NCI-H1092 (cell line): ENCODE measurements at regions not wholly inside any gene's neighbourhood (a gene's known extent, or its start where the extent isn't known, plus 50 kb on each side); places are given as distances from the start of the nearest gene placed in this dataset.

ENCODE experiments used
- DNase-seq: peaks from one replicate; lab custom pipeline; 2025; lab: John Stamatoyannopoulos, UW

DNA sequence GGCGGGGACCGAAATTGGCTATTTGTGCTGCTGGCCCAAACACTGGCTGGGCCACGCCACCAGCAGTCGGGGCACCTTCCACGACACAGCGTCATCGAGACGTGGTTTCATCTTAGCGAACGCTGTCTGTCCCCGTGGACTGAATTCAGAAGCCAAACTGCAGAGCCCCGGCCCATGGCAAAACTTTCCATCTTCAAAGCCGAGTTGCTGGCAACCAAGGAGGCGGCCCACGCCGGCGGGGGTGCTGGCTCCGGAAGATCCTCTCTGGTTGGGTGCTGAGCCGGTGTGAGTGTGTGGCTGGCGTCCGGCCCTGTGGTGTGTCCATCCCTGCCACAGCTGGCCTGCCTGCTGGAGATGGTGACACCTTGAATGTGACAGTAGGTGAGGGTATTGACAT, 96.6 kb upstream of the ADRA2C start:
- DNase-seq: no peak

DNA sequence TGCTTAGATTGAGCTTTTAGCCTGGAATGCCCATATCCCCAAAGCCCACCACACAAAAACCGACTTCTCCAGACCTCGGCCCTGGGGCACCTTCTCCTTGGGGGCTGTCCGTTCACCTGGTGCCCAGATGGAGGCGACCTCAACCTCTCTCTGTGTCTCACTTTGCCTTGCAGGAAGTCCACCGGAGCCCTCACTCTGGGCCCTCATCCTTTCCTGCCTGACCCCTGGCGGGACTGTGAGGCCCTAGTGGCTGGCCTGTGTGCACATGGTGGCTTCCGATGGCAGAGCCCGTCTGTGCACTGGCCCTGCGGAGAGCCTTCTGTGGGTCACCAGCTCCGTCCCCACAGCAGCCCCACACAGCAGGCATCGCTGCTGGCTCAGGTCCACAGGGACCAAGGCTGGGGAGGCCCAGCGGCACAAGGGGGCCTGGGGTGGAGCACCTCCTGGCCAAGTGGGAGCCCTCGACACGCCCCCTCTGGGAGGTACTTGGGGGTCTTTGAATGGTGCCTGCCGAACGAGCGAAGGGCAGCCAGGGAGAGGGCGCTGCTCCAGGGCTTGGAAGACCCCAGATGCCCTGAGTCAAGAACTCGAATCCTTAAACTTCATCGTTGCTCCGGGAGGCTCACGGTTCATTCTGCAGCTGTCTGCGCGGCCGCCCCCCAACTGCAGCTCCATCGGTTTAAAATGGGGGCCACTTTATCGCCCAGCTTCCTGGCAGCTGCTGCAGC, 97.2 kb upstream of the ADRA2C start:
- DNase-seq: no peak

DNA sequence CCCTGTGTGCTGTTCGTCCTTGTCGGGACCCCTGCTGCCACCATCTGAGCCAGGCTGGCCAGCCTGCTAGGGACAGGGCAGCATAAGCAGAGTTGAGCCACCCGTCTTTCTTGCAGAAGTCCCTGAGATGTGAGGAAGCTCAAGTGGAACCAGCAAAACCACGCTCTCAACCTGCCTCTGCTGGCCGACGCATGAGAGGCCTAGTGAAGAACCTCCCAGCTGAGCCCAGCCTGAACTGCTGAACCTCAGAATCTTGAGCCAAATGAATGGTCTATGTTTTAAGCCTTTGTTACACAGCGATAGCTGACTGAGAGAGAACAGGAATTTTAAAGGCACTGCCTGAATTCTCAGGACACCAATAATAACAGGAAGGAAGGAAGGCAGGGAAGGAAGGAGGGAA, 98.9 kb upstream of the ADRA2C start:
- DNase-seq: no peak

DNA sequence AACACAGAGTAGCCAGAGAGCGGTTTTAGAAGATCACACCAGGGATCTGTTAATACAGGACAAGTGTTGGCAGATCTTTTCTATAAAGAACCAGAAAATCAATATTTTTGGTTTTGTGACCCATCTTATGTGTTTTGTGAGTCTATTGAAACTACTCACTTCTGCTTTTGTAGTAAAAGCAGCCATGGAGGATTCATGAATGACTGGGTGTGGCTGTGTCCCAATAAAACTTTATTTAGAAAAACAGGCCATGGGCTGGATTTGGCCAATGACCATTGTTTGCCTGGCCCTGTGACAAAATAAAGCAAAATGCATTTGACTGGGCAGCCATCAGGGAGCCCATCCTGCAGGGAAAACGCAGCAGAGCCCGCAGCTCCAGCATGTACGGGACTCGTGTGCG, 99.9 kb upstream of the ADRA2C start:
- DNase-seq: no peak

DNA sequence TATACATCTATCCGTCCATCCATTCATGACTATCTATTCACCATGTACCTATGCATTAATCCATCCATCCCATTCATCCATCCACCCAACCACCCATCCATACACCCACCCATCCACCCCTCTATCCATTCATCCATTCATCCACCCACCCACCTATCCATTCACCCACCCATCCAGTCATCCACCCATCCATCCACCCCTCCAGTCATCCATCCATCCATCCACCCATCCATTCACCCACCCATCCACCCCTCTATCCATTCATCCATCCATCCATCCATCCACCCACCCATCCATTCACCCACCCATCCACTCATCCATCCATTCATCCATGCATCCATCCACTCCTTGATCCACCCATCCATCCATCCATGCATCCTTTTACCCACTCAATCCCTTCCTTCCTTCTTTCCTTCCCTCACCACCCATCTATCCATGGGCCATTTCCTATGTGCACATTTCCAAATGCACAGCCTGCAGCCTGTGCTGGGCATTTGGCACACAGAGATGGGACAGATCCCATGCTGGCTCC, 100.8 kb upstream of the ADRA2C start:
- DNase-seq: no peak

DNA sequence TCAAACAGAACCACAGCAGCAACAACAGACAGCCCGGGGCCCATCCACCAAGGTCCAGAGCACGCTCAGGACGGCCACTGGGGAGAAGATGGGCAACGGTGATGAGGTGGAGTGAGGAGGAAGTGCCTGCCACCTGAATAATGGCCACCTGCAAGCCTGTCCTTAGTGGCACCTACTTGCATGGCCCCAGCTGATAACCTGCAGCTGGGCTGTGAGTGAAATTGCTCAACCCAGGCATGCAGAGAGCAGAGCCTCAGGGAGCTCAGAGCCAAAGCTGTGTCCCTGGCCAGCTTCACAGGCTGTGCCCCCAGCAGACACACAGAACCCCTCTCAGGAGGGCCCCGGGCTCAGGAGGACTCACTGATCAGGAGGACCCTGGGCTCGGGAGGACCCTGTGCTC, 102.4 kb upstream of the ADRA2C start:
- no peak for DNase-seq

DNA sequence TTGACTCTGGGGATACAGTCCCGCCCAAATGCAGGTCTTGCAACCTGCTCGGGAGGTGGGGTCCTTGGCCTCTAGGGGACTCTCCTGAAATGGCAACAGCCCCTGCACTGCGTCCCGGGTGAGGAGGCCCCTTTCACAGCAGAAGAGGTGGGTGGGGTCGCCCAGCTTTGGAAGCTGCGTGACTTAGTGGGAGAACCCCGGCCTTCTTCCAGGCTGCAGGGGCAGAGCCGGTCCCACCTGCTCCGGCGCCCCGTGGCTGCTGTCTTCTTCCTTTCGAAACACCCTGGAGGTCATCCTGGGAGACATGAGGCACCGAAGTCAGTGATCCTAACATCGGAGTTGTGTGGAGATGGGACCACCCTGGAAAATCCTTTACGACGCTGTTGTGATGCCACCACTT, 103.7 kb upstream of the ADRA2C start:
- no peak for DNase-seq

DNA sequence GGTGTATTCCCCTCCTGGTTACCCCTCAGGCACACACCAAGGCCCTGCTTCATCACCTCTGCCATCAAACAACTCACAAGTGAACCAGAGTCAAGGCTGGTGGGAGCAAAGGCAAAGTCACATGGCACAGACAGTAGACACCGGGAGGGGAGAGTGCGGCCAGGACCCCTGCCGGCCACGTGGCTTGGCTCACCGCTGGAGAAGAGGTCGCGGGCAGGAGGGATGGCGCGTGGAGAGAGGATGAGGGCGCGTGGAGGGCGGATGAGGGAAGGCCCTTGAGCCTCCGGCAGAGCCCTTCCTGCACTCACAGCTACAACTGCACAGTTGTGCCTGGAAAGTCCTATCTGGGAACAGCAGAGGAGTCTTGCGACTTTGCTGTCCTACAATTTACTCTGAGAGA, 104.2 kb upstream of the ADRA2C start:
- no peak for DNase-seq

DNA sequence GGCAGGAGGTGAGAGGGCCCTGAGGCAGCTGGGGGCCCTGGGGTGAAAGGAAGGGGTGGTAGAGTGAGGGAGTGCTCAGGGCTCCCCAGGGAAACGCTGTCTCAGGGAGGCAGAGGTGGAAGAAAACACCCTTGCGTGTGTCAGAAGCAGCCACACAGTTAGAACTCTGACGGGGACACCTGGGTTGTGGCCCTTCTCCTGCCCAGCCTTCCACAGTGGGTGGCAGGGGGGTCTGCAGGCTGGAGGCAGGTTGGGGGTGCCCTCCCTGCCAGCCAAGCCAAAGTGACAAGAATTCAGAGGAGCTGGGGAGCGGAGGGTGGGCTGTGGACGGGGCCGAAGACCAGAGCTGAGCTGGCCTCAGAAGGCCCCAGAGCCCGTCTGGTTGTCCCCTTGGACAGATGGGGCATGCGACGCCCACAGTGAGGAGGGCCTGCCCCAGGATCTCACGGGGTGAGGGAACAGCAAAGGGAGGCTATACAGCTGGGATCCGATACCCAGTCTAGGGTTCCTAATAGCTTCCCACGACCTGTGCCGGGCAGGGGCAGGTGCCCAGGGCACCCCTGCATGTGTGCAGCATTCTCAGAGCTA, 105.2 kb upstream of the ADRA2C start:
- DNase-seq: no peak

DNA sequence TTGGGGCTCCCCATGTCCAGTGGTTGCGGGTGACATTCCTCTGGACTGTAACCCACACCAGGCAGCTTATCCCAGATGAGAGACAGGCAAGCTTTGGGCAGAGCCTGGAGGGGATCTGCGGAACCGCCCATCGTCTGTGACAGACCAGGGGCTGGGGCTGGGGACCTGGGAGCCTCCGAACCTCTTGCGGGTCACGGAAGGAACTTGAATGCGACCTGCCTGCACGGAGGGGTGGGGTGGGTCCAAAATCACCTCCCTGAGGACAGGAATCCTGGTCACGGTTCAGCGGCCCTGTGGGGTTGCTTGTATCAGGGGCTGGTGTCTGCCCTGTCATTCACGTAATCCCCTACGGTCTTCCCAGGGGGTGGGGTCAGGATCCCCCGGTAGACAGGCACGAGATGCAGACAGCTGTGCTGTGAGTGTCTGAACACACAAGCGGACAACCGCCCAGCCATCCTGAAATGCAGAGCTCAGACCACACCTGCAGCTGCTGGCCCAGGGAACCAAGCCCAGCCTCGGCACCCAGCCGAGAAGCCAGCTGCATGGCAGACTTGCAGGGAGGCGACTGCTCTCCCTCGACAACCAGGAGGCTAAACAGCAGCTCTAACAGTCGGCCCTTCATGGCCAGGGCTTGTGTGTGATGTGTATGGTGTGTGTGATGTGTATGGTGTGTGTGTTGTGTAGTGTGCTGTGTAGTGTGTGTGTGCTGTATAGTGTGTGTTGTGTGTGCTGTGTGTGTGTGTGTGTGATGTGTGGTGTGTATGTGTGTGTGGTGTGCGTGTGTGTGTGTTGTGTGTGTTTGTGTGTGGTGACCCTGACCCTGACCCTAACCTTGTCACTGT, 105.9 kb upstream of the ADRA2C start:
- peak; percentile 88 for DNase-seq

DNA sequence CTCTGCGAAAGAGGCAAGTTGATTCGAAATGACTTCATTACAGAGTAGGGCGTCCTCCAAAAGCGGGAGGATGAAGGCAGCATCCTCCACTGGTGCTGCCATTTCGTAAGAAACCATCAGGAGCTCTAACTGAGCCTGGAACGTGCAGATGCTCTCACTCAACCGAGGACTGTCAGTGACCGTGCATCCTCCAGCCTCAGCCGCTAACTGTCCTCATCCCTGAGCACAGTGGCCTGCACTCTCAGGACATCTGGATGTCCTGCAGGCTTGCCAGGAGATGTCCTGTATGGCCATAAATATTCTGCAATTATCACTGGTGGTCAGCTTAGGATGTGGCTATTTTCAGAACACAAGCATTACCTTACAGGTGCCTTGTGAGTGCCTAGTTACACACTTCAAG, 107.1 kb upstream of the ADRA2C start:
- DNase-seq: no peak

DNA sequence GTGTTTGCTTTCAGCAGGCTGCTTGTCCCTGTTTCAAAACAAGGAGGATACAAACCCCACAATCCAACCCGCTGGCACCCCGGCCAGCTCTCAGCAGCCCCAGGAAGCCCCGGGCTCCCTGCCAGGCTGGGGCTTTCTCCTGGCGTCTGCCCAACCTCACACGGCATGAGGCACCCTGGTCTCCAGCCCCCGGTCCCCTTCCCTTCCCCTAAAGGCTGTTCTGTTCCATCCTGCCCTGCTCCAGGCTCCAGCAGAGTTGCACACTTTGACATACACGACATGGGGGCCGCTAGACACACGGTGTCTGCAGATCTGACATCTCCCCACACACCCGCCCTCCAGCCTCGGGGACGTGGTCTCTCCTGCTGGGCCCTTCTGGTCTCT, 107.7 kb upstream of the ADRA2C start:
- DNase-seq: peak; percentile 74

DNA sequence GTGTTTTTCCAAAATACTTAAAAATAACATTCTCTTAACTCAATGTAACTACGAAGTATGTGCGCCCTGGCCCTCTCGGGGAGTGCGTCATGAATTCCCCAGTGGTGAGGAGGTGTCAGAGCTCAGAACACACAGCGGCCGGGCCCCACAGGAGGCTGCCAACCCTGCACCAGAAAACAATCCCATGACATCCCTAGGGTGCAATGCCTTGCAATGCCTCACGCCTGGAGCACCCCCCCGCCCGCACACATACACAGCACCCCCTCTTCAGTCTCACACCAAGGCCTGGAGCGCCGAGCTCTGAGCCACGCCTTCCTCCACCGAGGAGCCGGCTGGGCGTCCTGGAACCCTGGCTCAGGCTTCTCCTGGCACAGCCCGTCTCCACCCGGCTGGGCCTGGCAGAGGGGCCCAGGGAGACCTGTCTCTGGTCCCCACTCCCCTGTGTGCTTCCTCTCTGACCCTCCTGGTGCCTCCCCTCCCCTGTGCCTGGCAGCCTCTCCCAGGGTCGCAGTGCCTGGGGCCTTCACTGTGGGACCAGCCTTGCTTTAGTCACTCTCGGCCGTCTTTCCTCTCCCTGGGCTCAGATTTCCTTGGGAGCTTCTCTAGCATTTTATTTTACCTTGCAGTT, 108.2 kb upstream of the ADRA2C start:
- no peak for DNase-seq

DNA sequence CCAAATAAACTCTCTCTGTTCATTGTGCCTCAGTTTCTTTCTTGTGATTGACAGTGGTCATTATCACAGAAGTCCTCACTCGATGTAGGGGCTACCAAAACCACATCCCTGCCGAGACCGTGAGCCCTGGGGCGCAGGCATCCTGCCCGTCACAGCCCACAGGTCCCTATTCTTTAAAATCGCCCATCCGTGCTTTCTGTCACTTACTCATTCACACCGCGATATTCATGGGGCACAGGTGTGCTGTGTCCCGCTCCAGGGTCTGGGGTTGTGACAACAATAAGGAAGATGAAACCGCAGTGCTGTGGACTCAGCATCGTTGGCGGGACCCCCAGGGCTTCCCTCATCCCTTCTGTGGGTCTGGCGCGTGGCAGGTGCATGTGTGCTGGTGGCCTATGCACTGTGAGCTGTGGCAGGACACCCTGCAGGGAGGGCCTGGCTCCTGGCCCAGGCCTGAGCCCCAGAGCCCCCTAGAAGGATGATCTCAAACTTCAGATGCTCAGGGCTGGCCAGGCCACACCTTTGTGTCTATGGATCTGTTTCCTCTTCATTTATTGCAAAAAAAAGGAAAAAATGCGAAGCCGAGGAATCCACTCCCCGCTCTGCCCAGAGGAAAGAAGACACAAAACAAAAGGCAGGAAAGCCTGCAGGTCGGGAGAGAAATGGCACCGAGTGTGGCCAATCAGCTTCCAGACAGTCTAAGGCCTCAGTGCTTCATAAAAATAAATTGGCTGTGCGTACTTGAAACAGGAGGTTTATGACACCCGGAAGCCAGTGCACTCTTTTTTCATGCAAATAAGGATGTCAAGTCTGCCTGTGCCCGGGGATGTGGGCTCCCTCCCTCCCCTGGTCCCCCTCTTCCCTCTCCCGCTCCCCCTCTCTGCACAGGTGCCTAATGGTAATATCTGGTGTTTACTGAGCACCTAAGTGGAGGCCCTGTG, 109.5 kb upstream of the ADRA2C start:
- peak; percentile 65 for DNase-seq

DNA sequence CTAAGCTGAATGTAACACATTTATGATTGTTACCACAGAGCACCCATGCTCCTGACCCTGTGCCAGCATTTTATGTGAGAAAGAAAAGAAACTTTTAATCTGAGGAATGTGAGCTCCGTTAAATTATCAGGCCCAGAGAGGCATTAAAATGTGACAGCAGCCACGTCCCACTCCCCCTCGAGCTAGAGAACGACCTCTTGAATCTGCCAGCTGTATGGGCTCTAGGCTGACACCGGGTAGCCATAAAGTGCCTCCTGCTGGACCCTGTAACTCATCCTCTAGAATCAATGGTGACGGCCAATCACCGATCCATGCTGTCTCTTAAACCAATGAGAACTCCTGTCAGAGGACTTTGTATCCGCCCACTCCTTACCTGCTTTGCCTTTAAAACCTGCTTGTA, 110.2 kb upstream of the ADRA2C start:
- DNase-seq: no peak

DNA sequence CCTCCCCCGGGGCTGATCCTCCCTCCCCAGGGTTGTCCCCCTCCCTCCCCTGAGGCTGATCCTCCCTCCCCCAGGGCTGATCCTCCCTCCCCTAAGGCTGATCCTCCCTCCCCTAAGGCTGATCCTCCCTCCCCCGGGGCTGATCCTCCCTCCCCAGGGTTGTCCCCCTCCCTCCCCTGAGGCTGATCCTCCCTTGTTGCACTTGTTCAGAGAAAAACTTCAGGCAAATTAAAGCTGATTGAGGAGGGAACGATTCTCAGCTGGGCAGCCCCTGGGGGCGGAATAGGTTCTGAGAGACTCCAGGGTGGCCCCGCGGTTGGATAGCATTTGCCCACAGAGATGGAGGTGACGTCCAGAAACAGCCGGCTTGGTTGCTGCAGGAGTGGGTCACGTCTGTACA, 110.7 kb upstream of the ADRA2C start:
- DNase-seq: no peak

DNA sequence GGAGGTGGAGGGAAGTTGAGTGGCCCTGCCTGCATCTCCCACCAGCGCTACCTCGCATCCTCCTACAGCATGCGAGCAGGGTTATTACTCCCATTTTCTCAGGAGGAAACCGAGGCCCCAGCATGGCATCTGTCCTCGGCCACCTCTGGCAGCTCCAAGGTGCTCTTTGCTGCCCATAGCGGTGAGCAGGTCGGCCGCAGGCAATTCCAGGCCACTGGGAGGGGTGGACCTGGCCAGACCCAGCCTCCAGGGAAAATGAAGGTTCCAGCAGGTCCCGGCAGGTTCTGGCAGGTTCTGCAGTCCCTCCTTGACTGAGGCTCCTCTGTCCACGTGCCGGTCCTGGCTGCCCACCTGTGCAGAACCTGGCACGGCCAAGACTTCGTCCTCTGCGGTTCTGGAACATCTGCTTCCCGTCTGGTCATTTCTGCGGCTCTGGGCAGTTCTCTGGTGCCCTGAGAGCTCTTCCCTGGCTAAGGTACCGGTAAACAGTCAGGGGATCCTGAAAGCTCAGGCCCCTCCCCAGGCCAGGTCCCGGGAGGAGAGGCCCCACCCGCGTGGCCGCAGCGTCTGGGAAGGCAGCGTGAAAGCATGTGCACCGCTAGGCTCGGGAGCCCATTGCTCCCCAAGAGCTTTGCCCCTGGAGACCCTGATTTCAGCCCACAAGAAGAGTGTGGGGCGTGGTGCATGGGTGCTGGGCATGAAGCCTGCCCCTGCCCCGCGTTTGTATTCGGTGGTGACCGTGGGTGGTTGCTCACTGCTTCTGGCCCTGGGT, 112.0 kb upstream of the ADRA2C start:
- no peak for DNase-seq

DNA sequence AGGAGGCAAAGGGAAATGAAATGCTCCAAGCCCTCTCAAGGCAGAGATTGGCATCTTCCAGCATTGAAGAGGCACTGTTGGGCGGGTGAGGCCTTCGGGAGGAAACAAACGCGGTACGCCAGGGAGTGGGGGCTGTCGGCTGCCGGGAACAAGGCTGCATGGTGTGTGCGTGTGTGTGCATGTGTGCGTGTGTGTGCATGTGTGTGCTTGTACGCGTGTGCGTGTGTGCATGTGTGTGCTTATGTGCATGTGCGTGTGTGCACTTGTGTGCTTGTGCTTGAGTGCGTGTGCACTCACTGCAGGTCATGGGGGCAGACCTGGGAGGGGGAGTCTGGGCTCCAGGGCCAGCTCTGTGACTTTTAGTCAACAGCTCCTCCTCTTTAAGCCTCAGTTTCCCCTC, 113.6 kb upstream of the ADRA2C start:
- DNase-seq: no peak

DNA sequence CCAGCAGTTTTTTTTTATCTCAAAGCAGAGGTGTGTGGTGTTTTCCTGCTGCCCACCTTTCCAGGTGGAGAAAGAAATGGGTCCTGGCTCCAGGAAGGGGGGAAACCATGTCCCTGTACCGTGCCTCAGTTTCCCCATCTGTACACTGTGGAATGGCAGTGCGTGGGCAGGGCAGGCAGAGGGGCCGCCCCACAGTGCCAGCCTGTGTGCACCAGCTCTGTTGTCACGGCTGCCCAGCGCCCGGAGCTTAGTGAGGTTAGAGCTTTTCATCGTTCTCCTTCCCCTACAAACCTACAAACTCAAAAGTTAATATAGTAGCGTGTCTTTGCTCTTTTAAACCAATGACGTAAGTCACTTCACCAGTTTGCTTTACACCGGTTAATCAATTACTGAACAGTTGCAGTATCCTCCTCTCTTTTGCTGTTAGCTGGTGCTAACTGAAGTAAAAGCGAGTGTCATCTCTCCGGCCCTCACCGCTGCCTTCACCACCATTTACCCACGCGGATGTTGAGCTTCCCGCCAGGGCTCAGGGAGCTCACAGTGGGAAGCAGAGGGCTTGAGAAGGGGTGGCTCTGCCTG, 114.8 kb upstream of the ADRA2C start:
- DNase-seq: no peak

DNA sequence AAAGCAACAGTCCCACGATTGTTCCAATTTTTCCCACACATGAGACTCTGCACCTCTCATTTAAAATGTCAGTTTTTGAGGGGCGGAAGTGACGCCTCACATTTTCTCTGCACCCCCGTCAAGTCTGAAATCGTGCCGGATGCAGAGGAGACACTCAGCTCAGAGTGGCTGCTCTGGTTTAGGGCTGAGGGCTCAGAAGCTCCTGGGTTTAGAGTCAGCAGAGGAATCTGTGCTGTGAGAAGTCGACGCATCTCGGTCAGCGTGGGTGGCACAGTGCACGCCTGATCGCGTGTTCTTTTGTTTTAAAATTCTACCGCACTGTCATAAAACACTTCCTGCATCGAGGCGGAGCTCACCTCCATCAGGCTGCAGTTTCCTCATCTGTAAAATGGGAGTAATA, 116.7 kb upstream of the ADRA2C start:
- no peak for DNase-seq
